ENCODE measurements at regions not wholly inside any gene's neighbourhood (a gene's known extent, or its start where the extent isn't known, plus 50 kb on each side); places are given as distances from the start of the nearest gene placed in this dataset.
A peak's percentile ranks its signal among the peaks of the same experiment; 100 is the strongest.

- FAIRE-seq, result no peak
- H3K9me3 ChIP-seq, result peaks cover 24% of the 10 kb centered on the region
- POLR2A ChIA-PET, result no interaction called here
- no peak overlapping the region for H3K4me2 ChIP-seq
- H3K4me1 ChIP-seq, result no peaks in the 10 kb centered on the region
- WGBS (ENCODE audit: missing lambda C conversion rate), result 66% methylated on average over 9 of the region's 9 CpGs
- peak in 1 of 2 experiments; percentile 50; a peak in 3 of 6 replicates for ATAC-seq
- no peak overlapping the region for H3K4me3 ChIP-seq
- no peak for DNase-seq (ENCODE audit: low read depth in 1 of 2, low spot score in 1 of 2)
- CTCF ChIA-PET, result interaction anchor here (0.9 to 2.6 kb wide), 3 partner anchors 7 to 396 kb away, joined by 3 to 6 read pairs (median 5); no protein-coding TSS in a partner anchor
- no peak for TF ChIP-seq RAD21 (conservative IDR thresholded peaks at IDR 0.05 in 1 of 2, IDR thresholded peaks at IDR 0.05 in 1 of 2)
- no peak for TF ChIP-seq NR3C1 (IDR thresholded peaks at IDR 0.05)
- TF ChIP-seq NPAS2 (CRISPR knock-in tag; IDR thresholded peaks at IDR 0.05; ENCODE audit: borderline replicate concordance), result no peak
- TF ChIP-seq EHF (CRISPR knock-in tag; IDR thresholded peaks at IDR 0.05), result no peak
- TF ChIP-seq HMGXB4 (CRISPR knock-in tag; IDR thresholded peaks at IDR 0.05; ENCODE audit: borderline replicate concordance), result no peak
- no peak for TF ChIP-seq ESRRA (IDR thresholded peaks at IDR 0.05; ENCODE audit: borderline replicate concordance, low read length)
- TF ChIP-seq RFX5 (IDR thresholded peaks at IDR 0.05), result no peak
- no peak for TF ChIP-seq POLR2AphosphoS2 (conservative IDR thresholded peaks at IDR 0.05; ENCODE audit: low read length)
- TF ChIP-seq REST (IDR thresholded peaks at IDR 0.05), result no peak
- no peak for TF ChIP-seq RARB (CRISPR knock-in tag; IDR thresholded peaks at IDR 0.05)
- no peak for TF ChIP-seq HOXA7 (CRISPR knock-in tag; IDR thresholded peaks at IDR 0.05)
- no peak for TF ChIP-seq RCOR1 (IDR thresholded peaks at IDR 0.05; ENCODE audit: low read depth, low read length)
- no peak for TF ChIP-seq MYC (IDR thresholded peaks at IDR 0.05; ENCODE audit: borderline replicate concordance, low read length)
- H3K27ac ChIP-seq, result peak overlapping the region in 1 of 2 experiments; percentile 61; a peak in 3 of 6 replicates
Measured at GRCh38 chr12:75921622-75922289, 109.8 kb downstream of the PHLDA1 start.

GRCh38 chr12:75917715-75918114, 113.9 kb downstream of the PHLDA1 start:
- FAIRE-seq (no peak), DNase-seq (ENCODE audit: low read depth in 1 of 2, low spot score in 1 of 2) (no peak), ATAC-seq (no peak)
- 98% methylated on average over 2 of the region's 2 CpGs for WGBS (ENCODE audit: missing lambda C conversion rate)
- TF ChIP-seq RARB (CRISPR knock-in tag; IDR thresholded peaks at IDR 0.05) (no peak), ZSCAN20 (CRISPR knock-in tag; IDR thresholded peaks at IDR 0.05) (no peak), RNF2 (IDR thresholded peaks at IDR 0.05; ENCODE audit: borderline replicate concordance, low read depth) (no peak), SREBF2 (IDR thresholded peaks at IDR 0.05) (no peak), TP53 (CRISPR knock-in tag; IDR thresholded peaks at IDR 0.05) (no peak), RAD21 (conservative IDR thresholded peaks at IDR 0.05 in 1 of 2, IDR thresholded peaks at IDR 0.05 in 1 of 2) (no peak)
- Histone ChIP-seq H3K27ac (0 out of 6 replicates have a peak overlapping the region, but pooled peaks of 1 of the 2 experiments have one; percentile 38), H3K4me2 (no peak overlapping the region), H3K4me3 (no peak overlapping the region), H3K4me1 (no peaks in the 10 kb centered on the region), H3K9me3 (no peaks in the 10 kb centered on the region)
- ChIA-PET CTCF (interaction anchor here (1.0 to 1.1 kb wide), 2 partner anchors 39 to 391 kb away, joined by 3 to 4 read pairs; no protein-coding TSS in a partner anchor), POLR2A (no interaction called here)
